ENCODE measurements at regions not wholly inside any gene's neighbourhood (a gene's known extent, or its start where the extent isn't known, plus 50 kb on each side); places are given as distances from the start of the nearest gene placed in this dataset.

GRCh38 chr12:128131955-128132354 is 135.0 kb upstream of the TMEM132C start:
- no peak for DNase-seq (ENCODE audit: low read depth)

- no peak for DNase-seq (ENCODE audit: low read depth)
Observed at GRCh38 chr12:128133321-128134073, 133.5 kb upstream of the TMEM132C start.

- no peak for DNase-seq (ENCODE audit: low read depth)
Observed at GRCh38 chr12:128137140-128137539, 129.8 kb upstream of the TMEM132C start.

GRCh38 chr12:128138125-128138524 is 128.8 kb upstream of the TMEM132C start:
- DNase-seq (ENCODE audit: low read depth): no peak

- DNase-seq (ENCODE audit: low read depth): no peak
Observed at GRCh38 chr12:128140551-128140950, 126.4 kb upstream of the TMEM132C start.

- DNase-seq (ENCODE audit: low read depth): no peak
Observed at GRCh38 chr12:128150961-128151360, 116.0 kb upstream of the TMEM132C start.

- DNase-seq (ENCODE audit: low read depth): no peak
Observed at GRCh38 chr12:128155571-128155970, 111.4 kb upstream of the TMEM132C start.

- no peak for DNase-seq (ENCODE audit: low read depth)
Observed at GRCh38 chr12:128163086-128163485, 103.9 kb upstream of the TMEM132C start.

GRCh38 chr12:128164533-128164932 is 102.4 kb upstream of the TMEM132C start:
- no peak for DNase-seq (ENCODE audit: low read depth)

- DNase-seq (ENCODE audit: low read depth): no peak
Observed at GRCh38 chr12:128165387-128165786, 101.6 kb upstream of the TMEM132C start.

- DNase-seq (ENCODE audit: low read depth): no peak
Observed at GRCh38 chr12:128168273-128168672, 98.7 kb upstream of the TMEM132C start.

- DNase-seq (ENCODE audit: low read depth): no peak
Observed at GRCh38 chr12:128170181-128170580, 96.8 kb upstream of the TMEM132C start.

- no peak for DNase-seq (ENCODE audit: low read depth)
Observed at GRCh38 chr12:128178565-128178964, 88.4 kb upstream of the TMEM132C start.

- no peak for DNase-seq (ENCODE audit: low read depth)
Observed at GRCh38 chr12:128178966-128179365, 88.0 kb upstream of the TMEM132C start.

- no peak for DNase-seq (ENCODE audit: low read depth)
Observed at GRCh38 chr12:128180166-128180565, 86.8 kb upstream of the TMEM132C start.

- no peak for DNase-seq (ENCODE audit: low read depth)
Observed at GRCh38 chr12:128190052-128190451, 76.9 kb upstream of the TMEM132C start.

- no peak for DNase-seq (ENCODE audit: low read depth)
Observed at GRCh38 chr12:128190614-128191013, 76.4 kb upstream of the TMEM132C start.

- no peak for DNase-seq (ENCODE audit: low read depth)
Observed at GRCh38 chr12:128191380-128191779, 75.6 kb upstream of the TMEM132C start.

GRCh38 chr12:128204711-128205110 is 62.3 kb upstream of the TMEM132C start:
- DNase-seq (ENCODE audit: low read depth): no peak

- DNase-seq (ENCODE audit: low read depth): no peak
Observed at GRCh38 chr12:128205145-128205544, 61.8 kb upstream of the TMEM132C start.

- DNase-seq (ENCODE audit: low read depth): no peak
Observed at GRCh38 chr12:128205758-128206157, 61.2 kb upstream of the TMEM132C start.
